GM19397 (cell line): ENCODE measurements at regions not wholly inside any gene's neighbourhood (a gene's known extent, or its start where the extent isn't known, plus 50 kb on each side); places are given as distances from the start of the nearest gene placed in this dataset.
"Not testable (repeated sequence)": the region's sequence is repeated elsewhere in the genome, so short reads cannot be mapped to it uniquely, and the experiment has no call there.

ENCODE experiments used
- ATAC-seq: cut with Tn5 transposase; IDR thresholded peaks from one replicate; pipeline ENCODE4 v1.9.1; 2021; ENCODE audit warnings: mild to moderate bottlenecking, moderate library complexity; ENCODE audit not compliant: unreplicated experiment

GRCh38 chr2:111549174-111549573 lies 334.8 kb downstream of the ANAPC1 start:
- not testable (repeated sequence) for ATAC-seq

DNA sequence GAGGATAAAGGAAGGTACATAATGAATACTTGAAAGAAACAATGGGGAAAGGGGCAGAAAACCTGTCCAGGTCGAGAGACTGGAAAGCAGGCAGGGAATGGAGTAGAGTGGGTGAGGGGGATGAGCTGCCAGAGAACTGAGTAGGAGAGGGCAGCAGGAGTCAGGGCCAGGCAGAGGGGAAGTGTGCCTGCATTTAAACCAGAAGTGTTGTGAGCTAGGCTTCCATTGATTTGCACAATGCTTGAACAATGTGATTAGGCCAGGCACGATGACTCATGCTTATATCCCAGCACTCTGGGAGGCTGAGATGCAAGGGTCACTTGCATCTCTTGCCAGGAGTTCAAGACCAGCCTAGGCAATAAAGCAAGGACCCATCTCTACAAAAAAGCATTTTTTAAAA lies 332.6 kb downstream of the ANAPC1 start:
- ATAC-seq: not testable (repeated sequence)

DNA sequence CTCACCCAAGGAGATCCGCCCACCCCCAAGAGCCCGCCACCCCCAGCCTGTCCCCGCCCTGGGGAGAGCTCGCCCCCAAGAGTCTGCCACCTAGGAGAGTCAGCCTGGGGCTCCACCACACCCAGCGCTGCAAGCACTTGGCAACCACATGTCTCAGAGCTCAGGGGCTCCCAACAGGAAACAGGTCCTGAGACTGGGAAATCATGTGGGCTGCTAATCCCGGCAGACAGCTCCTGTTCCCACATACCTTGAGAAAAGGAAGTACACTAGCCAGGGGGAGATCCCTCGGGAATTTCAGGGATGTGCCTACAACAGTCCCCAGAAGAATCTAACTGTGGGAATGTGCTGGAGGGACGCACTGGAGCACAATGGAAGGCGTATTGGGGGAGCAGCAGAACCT lies 331.4 kb downstream of the ANAPC1 start:
- not testable (repeated sequence) for ATAC-seq

DNA sequence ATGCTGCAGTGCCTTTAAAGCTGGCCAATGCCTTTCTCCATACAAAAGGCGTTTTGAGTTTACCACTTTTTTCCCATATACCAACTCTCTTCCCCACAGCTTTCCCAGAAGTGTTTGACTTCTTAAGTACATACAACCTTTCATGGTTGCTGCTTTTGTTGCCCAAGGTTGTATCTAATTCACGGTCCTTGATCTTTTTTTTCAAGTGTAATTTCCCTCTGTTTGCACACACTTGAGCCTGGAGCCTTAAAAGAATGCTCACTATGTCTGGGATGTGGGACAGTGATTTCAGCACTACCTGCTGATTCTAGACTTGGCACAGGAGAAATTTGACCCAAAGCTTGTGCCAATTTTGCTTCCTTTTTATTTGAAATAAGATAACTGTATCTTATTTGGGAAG lies 324.7 kb downstream of the ANAPC1 start:
- ATAC-seq: not testable (repeated sequence)

DNA sequence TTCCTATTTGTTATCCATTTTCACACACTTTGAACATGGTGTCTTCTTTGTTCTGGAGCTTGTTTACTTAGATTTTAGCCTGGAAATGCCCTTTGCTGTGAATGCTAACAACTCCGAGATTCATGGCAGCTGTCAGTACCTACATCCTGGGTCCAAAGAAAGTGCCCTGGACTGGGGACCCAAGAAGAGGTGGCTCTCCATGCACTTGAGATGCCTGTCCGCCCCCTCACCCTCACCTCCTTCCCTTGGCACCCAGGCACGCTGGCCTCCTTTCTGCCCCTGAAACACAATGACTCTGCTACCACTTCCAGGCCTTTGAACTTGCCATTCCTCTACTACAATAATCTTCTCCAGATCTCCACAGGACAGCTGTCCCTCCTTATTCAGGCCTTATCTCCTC lies 324.2 kb downstream of the ANAPC1 start:
- not testable (repeated sequence) for ATAC-seq

- not testable (repeated sequence) for ATAC-seq
These were observed 317.9 kb downstream of the ANAPC1 start for GRCh38 chr2:111566068-111566467.

GRCh38 chr2:111567233-111567632 lies 316.8 kb downstream of the ANAPC1 start:
- ATAC-seq: not testable (repeated sequence)

DNA sequence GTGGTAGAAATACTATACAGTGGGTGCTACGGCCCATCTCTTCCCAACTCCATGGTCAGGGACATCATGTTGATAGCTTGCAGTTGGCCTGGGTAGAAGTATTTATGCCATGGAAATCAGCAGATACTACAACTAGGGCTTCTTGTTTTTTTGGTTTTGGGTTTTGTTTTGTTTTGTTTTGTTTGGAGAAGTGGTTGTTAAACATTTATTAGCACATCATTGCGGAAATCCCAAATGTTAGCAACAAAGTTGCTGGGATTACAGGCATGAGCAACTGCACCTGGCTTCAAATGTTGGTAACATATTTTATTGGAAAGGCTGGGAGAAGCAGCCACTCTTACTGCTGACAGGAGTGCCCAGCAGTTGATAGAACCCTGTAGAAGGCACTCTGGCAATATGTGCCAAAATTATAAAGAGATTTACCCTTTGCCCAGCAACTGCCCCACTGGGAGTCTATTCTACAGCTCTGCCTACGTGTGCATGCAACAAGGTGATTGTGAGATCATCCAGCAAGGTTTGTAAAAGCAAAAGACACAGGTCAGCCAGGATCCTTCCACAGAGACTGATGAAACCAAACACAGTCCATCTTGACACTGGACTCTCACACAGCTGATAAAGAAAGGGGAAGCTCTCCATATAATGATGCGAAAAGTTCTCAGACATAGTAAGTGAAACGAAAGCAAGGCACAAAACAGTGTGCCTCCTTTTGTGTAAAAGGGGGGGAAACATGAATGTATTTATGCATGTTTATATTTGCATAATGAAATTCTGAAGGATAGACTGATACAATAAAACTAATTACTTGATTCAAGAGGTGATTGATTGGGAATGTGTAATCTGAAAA lies 314.4 kb downstream of the ANAPC1 start:
- not testable (repeated sequence) for ATAC-seq

DNA sequence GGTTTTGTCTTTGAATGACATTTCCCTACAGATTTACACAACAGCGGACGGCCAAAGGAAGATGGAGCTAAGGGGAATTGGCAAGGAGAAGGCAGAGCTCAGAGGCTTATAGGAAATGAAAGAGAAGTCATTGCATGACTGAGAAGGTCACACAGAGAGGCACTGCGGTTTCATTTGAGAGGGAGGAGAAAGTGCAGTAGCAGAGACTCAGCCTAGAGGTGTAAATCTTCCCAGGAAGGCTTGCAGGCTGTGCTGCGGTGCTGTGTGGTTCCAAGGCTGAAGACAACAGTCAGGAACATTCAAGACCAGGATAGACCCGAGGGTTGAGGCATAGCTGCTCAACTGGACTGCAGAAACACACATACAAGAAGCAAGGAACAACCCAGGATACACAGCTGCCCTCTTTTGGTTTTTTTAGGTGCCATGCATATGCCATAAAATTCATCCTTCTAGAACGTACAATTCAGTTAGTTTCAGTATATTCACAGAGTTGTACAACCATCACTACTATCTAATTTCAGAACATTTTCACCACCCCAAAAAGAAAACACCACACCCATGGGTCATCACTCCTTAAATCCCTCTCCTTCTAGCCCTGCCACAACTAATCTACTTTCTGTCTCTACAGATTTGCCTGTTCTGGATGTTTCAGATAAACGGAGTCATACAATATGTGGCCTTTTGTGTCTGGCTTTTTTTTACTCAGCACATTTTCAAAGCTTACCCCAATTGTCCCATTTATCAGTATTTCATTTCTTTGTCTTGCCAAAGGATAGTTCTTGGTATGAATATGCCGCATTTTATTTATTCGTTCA lies 313.5 kb downstream of the ANAPC1 start:
- not testable (repeated sequence) for ATAC-seq

GRCh38 chr2:111574803-111575202 lies 309.2 kb downstream of the ANAPC1 start:
- not testable (repeated sequence) for ATAC-seq

- ATAC-seq: not testable (repeated sequence)
These were observed 306.7 kb downstream of the ANAPC1 start for GRCh38 chr2:111577154-111577885.

DNA sequence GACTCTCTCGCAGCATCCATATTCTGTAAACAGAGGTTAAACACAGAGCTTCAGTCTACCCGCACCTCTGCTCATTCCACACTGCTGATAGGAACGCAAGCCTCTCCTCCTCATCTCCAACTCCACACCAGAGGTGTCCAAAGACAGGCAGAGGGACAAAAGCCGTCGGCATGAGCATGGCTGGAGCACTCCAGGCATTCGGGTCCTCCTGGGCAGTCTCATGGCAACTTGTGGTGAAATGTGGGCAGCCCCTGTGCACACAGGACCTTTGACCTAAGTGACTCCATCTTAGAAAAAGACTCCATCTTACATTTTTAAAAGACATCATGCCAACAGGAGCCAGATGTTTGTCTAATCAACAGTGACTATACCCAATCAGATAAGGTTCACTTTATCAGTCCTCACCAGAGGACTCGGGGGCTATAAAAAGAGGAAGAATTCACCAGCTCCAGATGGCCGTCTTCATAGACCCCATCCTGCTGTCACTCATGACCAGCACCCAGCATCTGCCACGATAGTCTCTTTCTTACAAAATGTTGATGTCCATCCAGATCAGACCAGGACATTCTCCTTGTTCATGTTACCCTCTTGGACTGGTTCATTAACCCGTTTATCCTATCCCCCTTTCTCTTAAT lies 304.4 kb downstream of the ANAPC1 start:
- not testable (repeated sequence) for ATAC-seq

GRCh38 chr2:111580616-111581015 lies 303.4 kb downstream of the ANAPC1 start:
- not testable (repeated sequence) for ATAC-seq

DNA sequence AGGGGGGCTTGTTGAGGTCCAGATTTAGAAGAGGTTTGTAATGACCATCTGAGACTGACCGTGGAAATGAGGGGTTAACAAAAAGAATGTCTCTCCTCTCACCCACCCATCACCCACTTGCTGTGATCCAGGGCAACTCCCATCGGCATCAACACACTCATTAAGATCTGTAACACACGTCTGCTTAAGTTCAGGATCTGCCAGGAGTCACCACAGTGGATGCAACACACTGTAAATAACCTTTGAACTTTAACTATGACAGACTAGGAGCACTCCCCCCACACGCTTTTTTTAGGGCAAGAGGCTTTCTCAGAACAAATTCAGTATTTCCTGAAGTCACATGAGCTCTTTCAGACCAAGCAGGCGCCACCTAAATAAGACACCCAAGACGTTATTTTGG lies 301.9 kb downstream of the ANAPC1 start:
- ATAC-seq: not testable (repeated sequence)

GRCh38 chr2:111583480-111583879 lies 300.5 kb downstream of the ANAPC1 start:
- ATAC-seq: not testable (repeated sequence)

GRCh38 chr2:111584540-111584939 lies 299.5 kb downstream of the ANAPC1 start:
- not testable (repeated sequence) for ATAC-seq

- ATAC-seq: not testable (repeated sequence)
These were observed 299.0 kb downstream of the ANAPC1 start for GRCh38 chr2:111584950-111585349.

GRCh38 chr2:111586014-111586413 lies 298.0 kb downstream of the ANAPC1 start:
- ATAC-seq: not testable (repeated sequence)

- not testable (repeated sequence) for ATAC-seq
These were observed 288.9 kb downstream of the ANAPC1 start for GRCh38 chr2:111595072-111595471.
